ENCODE measurements at regions not wholly inside any gene's neighbourhood (a gene's known extent, or its start where the extent isn't known, plus 50 kb on each side); places are given as distances from the start of the nearest gene placed in this dataset.

GRCh38 chr2:121061633-121062032, 223.4 kb downstream of the TFCP2L1 start:
- TF ChIP-seq TAF1 (IDR thresholded peaks at IDR 0.05; ENCODE audit: borderline replicate concordance, low read depth, low read length) (no peak), CHD2 (IDR thresholded peaks at IDR 0.05; ENCODE audit: borderline replicate concordance, low read depth, low read length) (no peak), HDGF (IDR thresholded peaks at IDR 0.05) (no peak), ZBTB33 (IDR thresholded peaks at IDR 0.05) (no peak)
